GM18907 (cell line): ENCODE measurements at regions not wholly inside any gene's neighbourhood (a gene's known extent, or its start where the extent isn't known, plus 50 kb on each side); places are given as distances from the start of the nearest gene placed in this dataset.
"Not testable (repeated sequence)": the region's sequence is repeated elsewhere in the genome, so short reads cannot be mapped to it uniquely, and the experiment has no call there.

Experiments
- ATAC-seq: cut with Tn5 transposase; IDR thresholded peaks from one replicate; pipeline ENCODE4 v1.9.1; 2021; ENCODE audit warnings: mild to moderate bottlenecking, moderate library complexity; ENCODE audit not compliant: unreplicated experiment

- no peak for ATAC-seq
Measured at GRCh38 chr3:70658513-70659310, 346.3 kb upstream of the MDFIC2 start.

GRCh38 chr3:70657454-70657853 is 345.0 kb upstream of the MDFIC2 start:
- no peak for ATAC-seq

- ATAC-seq = no peak
Measured at GRCh38 chr3:70647823-70648222, 335.4 kb upstream of the MDFIC2 start.

GRCh38 chr3:70647094-70647493 is 334.7 kb upstream of the MDFIC2 start:
- no peak for ATAC-seq

- ATAC-seq = no peak
Measured at GRCh38 chr3:70646635-70647034, 334.2 kb upstream of the MDFIC2 start.

GRCh38 chr3:70640481-70640880 is 328.0 kb upstream of the MDFIC2 start:
- no peak for ATAC-seq

GRCh38 chr3:70635301-70635700 is 322.9 kb upstream of the MDFIC2 start:
- ATAC-seq = no peak

GRCh38 chr3:70631716-70632307 is 319.4 kb upstream of the MDFIC2 start:
- no peak for ATAC-seq

- no peak for ATAC-seq
Measured at GRCh38 chr3:70621451-70621850, 309.0 kb upstream of the MDFIC2 start.

GRCh38 chr3:70620956-70621355 is 308.5 kb upstream of the MDFIC2 start:
- no peak for ATAC-seq

GRCh38 chr3:70620367-70620766 is 307.9 kb upstream of the MDFIC2 start:
- ATAC-seq = no peak

GRCh38 chr3:70618151-70618550 is 305.7 kb upstream of the MDFIC2 start:
- no peak for ATAC-seq

GRCh38 chr3:70617349-70617748 is 304.9 kb upstream of the MDFIC2 start:
- not testable (repeated sequence) for ATAC-seq

GRCh38 chr3:70615286-70615685 is 302.8 kb upstream of the MDFIC2 start:
- ATAC-seq = no peak

GRCh38 chr3:70614111-70614510 is 301.7 kb upstream of the MDFIC2 start:
- no peak for ATAC-seq

GRCh38 chr3:70612920-70613319 is 300.5 kb upstream of the MDFIC2 start:
- ATAC-seq = no peak

GRCh38 chr3:70611667-70612277 is 299.3 kb upstream of the MDFIC2 start:
- ATAC-seq = not testable (repeated sequence)

GRCh38 chr3:70608434-70608833 is 296.0 kb upstream of the MDFIC2 start:
- ATAC-seq = no peak

- ATAC-seq = no peak
Measured at GRCh38 chr3:70607469-70607868, 295.0 kb upstream of the MDFIC2 start.

- ATAC-seq = no peak
Measured at GRCh38 chr3:70606018-70606417, 293.6 kb upstream of the MDFIC2 start.

- no peak for ATAC-seq
Measured at GRCh38 chr3:70603103-70603502, 290.7 kb upstream of the MDFIC2 start.

- no peak for ATAC-seq
Measured at GRCh38 chr3:70597312-70597711, 284.9 kb upstream of the MDFIC2 start.
